ENCODE measurements at regions not wholly inside any gene's neighbourhood (a gene's known extent, or its start where the extent isn't known, plus 50 kb on each side); places are given as distances from the start of the nearest gene placed in this dataset.

DNA sequence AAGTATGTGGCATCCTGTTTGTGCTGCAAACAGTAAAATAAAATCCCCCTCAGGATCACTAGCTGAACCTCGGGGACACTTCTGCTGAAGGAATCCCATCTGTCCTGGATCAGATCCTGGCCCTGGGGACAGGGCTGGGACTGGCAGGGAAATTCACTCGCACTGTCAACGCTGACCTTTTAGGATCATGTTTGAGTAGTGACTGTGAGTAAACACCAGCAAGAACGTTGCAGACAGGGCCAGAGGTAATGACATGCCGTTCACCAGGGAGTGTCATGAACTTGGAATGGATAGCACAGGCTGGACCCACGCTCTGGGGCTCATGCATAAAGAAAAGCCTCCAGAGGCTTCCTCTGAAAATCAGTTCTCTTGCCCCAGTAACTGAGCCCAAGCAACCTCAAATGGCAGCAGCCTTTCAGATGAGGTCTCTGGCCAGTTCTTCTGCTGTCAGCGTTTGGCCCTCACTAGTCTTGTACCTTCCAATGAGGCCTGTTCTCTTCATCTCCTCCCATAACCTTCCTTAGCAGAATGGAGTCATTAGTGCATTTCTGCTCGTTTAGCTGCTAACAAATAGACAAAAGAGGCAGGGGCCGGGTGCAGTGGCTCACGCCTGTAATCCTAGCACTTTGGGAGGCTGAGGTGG is 51.0 kb upstream of the BARX2 start:
- Histone ChIP-seq H3K36me3 (ENCODE audit: insufficient read depth, low read length) (no peaks in the 10 kb centered on the region), H3F3A (ENCODE audit: insufficient read depth, low read length, poor library complexity, severe bottlenecking) (no peaks in the 10 kb centered on the region), H4K20me1 (ENCODE audit: insufficient read depth) (no peaks in the 10 kb centered on the region), H3K9me2 (ENCODE audit: insufficient read depth, low read length) (no peaks in the 10 kb centered on the region), H3K79me2 (replicated peaks; ENCODE audit: insufficient read depth, low read length) (no peaks in the 10 kb centered on the region), H3K4me3 (ENCODE audit: low read length) (no peak overlapping the region), H3K9me3 (ENCODE audit: low read length) (no peaks in the 10 kb centered on the region), H3K4me2 (ENCODE audit: low read length) (no peak overlapping the region), H3K9ac (ENCODE audit: low read length) (no peak overlapping the region), H3K27me3 (ENCODE audit: insufficient read depth, low read depth, low read length) (no peaks in the 10 kb centered on the region), H3K27ac (ENCODE audit: low read length) (no peak overlapping the region), H2AFZ (ENCODE audit: low read depth, low read length) (no peak overlapping the region)
- TF ChIP-seq POLR2AphosphoS5 (IDR thresholded peaks at IDR 0.05), result no peak
- no peak for TF ChIP-seq EP300 (conservative IDR thresholded peaks at IDR 0.05; ENCODE audit: poor library complexity, severe bottlenecking)
- no peak for TF ChIP-seq RAD21 (conservative IDR thresholded peaks at IDR 0.05)
- no peak for TF ChIP-seq TAF1 (IDR thresholded peaks at IDR 0.05; ENCODE audit: low read depth)
- TF ChIP-seq, protein P1, sequence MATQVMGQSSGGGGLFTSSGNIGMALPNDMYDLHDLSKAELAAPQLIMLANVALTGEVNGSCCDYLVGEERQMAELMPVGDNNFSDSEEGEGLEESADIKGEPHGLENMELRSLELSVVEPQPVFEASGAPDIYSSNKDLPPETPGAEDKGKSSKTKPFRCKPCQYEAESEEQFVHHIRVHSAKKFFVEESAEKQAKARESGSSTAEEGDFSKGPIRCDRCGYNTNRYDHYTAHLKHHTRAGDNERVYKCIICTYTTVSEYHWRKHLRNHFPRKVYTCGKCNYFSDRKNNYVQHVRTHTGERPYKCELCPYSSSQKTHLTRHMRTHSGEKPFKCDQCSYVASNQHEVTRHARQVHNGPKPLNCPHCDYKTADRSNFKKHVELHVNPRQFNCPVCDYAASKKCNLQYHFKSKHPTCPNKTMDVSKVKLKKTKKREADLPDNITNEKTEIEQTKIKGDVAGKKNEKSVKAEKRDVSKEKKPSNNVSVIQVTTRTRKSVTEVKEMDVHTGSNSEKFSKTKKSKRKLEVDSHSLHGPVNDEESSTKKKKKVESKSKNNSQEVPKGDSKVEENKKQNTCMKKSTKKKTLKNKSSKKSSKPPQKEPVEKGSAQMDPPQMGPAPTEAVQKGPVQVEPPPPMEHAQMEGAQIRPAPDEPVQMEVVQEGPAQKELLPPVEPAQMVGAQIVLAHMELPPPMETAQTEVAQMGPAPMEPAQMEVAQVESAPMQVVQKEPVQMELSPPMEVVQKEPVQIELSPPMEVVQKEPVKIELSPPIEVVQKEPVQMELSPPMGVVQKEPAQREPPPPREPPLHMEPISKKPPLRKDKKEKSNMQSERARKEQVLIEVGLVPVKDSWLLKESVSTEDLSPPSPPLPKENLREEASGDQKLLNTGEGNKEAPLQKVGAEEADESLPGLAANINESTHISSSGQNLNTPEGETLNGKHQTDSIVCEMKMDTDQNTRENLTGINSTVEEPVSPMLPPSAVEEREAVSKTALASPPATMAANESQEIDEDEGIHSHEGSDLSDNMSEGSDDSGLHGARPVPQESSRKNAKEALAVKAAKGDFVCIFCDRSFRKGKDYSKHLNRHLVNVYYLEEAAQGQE (IDR thresholded peaks at IDR 0.05; ENCODE audit: borderline replicate concordance), result no peak
- TF ChIP-seq SMC3 (conservative IDR thresholded peaks at IDR 0.05; ENCODE audit: poor library complexity), result no peak
- TF ChIP-seq EZH2 (IDR thresholded peaks at IDR 0.05; ENCODE audit: borderline replicate concordance, insufficient read depth, low read length, poor library complexity, severe bottlenecking), result no peak
- TF ChIP-seq, protein P2, sequence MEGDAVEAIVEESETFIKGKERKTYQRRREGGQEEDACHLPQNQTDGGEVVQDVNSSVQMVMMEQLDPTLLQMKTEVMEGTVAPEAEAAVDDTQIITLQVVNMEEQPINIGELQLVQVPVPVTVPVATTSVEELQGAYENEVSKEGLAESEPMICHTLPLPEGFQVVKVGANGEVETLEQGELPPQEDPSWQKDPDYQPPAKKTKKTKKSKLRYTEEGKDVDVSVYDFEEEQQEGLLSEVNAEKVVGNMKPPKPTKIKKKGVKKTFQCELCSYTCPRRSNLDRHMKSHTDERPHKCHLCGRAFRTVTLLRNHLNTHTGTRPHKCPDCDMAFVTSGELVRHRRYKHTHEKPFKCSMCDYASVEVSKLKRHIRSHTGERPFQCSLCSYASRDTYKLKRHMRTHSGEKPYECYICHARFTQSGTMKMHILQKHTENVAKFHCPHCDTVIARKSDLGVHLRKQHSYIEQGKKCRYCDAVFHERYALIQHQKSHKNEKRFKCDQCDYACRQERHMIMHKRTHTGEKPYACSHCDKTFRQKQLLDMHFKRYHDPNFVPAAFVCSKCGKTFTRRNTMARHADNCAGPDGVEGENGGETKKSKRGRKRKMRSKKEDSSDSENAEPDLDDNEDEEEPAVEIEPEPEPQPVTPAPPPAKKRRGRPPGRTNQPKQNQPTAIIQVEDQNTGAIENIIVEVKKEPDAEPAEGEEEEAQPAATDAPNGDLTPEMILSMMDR (IDR thresholded peaks at IDR 0.05; ENCODE audit: poor library complexity, severe bottlenecking), result no peak
- no peak for TF ChIP-seq MXI1 (conservative IDR thresholded peaks at IDR 0.05; ENCODE audit: poor library complexity, severe bottlenecking)

DNA sequence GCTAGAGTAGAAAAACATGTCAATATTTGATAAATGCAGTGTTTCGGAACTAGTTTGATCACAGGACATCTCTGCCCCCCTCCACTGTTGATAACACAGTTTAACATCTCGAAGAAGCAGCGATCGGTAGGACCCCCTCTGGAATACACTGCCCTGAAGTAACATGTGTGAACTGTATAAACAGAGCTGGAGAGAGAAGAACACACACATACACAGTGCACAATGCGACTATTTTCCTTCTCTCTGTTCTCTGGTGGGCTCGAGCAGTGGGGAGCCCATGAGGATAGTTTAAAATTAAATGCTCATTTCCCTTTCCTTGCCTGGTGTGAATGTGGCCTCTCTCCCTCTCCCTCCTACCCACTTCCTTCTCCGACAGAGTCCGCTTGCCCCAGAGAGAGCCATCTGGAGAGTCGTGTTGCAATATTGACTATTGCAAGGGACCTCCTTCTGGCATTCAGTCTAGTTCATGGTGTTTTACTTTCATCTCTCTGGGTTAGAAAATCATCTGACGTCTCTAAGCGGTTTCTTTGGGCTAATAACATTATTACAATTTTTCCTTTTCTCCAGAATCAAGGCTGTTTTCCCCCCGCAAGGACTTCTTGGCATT is 51.6 kb upstream of the BARX2 start:
- H3K9me3 ChIP-seq (ENCODE audit: low read length), result no peaks in the 10 kb centered on the region
- H2AFZ ChIP-seq (ENCODE audit: low read depth, low read length), result no peak overlapping the region
- no peak overlapping the region for H3K9ac ChIP-seq (ENCODE audit: low read length)
- TF ChIP-seq, protein P1 (IDR thresholded peaks at IDR 0.05; ENCODE audit: borderline replicate concordance), result no peak
- TF ChIP-seq SMC3 (conservative IDR thresholded peaks at IDR 0.05; ENCODE audit: poor library complexity) (no peak), POLR2AphosphoS5 (IDR thresholded peaks at IDR 0.05) (no peak), RAD21 (conservative IDR thresholded peaks at IDR 0.05) (no peak), EP300 (conservative IDR thresholded peaks at IDR 0.05; ENCODE audit: poor library complexity, severe bottlenecking) (no peak)
- no peak overlapping the region for H3K4me3 ChIP-seq (ENCODE audit: low read length)
- H3K9me2 ChIP-seq (ENCODE audit: insufficient read depth, low read length), result no peaks in the 10 kb centered on the region
- H3K27me3 ChIP-seq (ENCODE audit: insufficient read depth, low read depth, low read length), result no peaks in the 10 kb centered on the region
- no peak overlapping the region for H3K27ac ChIP-seq (ENCODE audit: low read length)
- H3F3A ChIP-seq (ENCODE audit: insufficient read depth, low read length, poor library complexity, severe bottlenecking), result no peaks in the 10 kb centered on the region
- H3K79me2 ChIP-seq (replicated peaks; ENCODE audit: insufficient read depth, low read length), result no peaks in the 10 kb centered on the region
- no peaks in the 10 kb centered on the region for H4K20me1 ChIP-seq (ENCODE audit: insufficient read depth)
- H3K36me3 ChIP-seq (ENCODE audit: insufficient read depth, low read length), result no peaks in the 10 kb centered on the region
- H3K4me2 ChIP-seq (ENCODE audit: low read length), result no peak overlapping the region

Data from neural cell (in vitro differentiated cells).